ENCODE measurements at regions not wholly inside any gene's neighbourhood (a gene's known extent, or its start where the extent isn't known, plus 50 kb on each side); places are given as distances from the start of the nearest gene placed in this dataset.
"Not testable (repeated sequence)": the region's sequence is repeated elsewhere in the genome, so short reads cannot be mapped to it uniquely, and the experiment has no call there.

GRCh38 chr5:45057564-45057963, 248.8 kb downstream of the MRPS30 start:
- FAIRE-seq, result no peak

GRCh38 chr5:45060724-45061123, 252.0 kb downstream of the MRPS30 start:
- FAIRE-seq, result no peak
- no peak for DNase-seq (ENCODE audit: low spot score)

More at GRCh38 chr5:45057564-45057963, 248.8 kb downstream of the MRPS30 start:
- DNase-seq (ENCODE audit: low spot score), result no peak

GRCh38 chr5:45062044-45062443, 253.3 kb downstream of the MRPS30 start:
- DNase-seq (ENCODE audit: low spot score) (no peak), FAIRE-seq (no peak)

GRCh38 chr5:45081082-45081481, 272.3 kb downstream of the MRPS30 start:
- no peak for DNase-seq (ENCODE audit: low spot score)
- FAIRE-seq, result no peak

GRCh38 chr5:45089870-45090269, 281.1 kb downstream of the MRPS30 start:
- DNase-seq (ENCODE audit: low spot score) (no peak), FAIRE-seq (no peak)

GRCh38 chr5:45093377-45093776, 284.6 kb downstream of the MRPS30 start:
- no peak for DNase-seq (ENCODE audit: low spot score)
- no peak for FAIRE-seq

GRCh38 chr5:45094876-45095440, 286.2 kb downstream of the MRPS30 start:
- FAIRE-seq, result no peak

GRCh38 chr5:45098483-45098882, 289.7 kb downstream of the MRPS30 start:
- no peak for DNase-seq (ENCODE audit: low spot score)
- no peak for FAIRE-seq

More at GRCh38 chr5:45094876-45095440, 286.2 kb downstream of the MRPS30 start:
- DNase-seq (ENCODE audit: low spot score), result no peak

- no peak for DNase-seq (ENCODE audit: low spot score)
Observed at GRCh38 chr5:45101146-45101545, 292.4 kb downstream of the MRPS30 start.

GRCh38 chr5:45105491-45105994, 296.8 kb downstream of the MRPS30 start:
- no peak for FAIRE-seq
- no peak for DNase-seq (ENCODE audit: low spot score)

More at GRCh38 chr5:45101146-45101545, 292.4 kb downstream of the MRPS30 start:
- no peak for FAIRE-seq

GRCh38 chr5:45109062-45109461, 300.3 kb downstream of the MRPS30 start:
- FAIRE-seq (no peak), DNase-seq (ENCODE audit: low spot score) (no peak)

- FAIRE-seq (no peak), DNase-seq (ENCODE audit: low spot score) (no peak)
Observed at GRCh38 chr5:45109636-45110035, 300.9 kb downstream of the MRPS30 start.

GRCh38 chr5:45110399-45110798, 301.7 kb downstream of the MRPS30 start:
- FAIRE-seq (no peak), DNase-seq (ENCODE audit: low spot score) (no peak)

GRCh38 chr5:45113726-45114125, 305.0 kb downstream of the MRPS30 start:
- DNase-seq (ENCODE audit: low spot score) (peak; percentile 86), FAIRE-seq (peak; percentile 84)

- FAIRE-seq (no peak), DNase-seq (ENCODE audit: low spot score) (no peak)
Observed at GRCh38 chr5:45132972-45133371, 324.2 kb downstream of the MRPS30 start.

GRCh38 chr5:45162974-45163373, 354.2 kb downstream of the MRPS30 start:
- FAIRE-seq, result no peak
- no peak for DNase-seq (ENCODE audit: low spot score)

GRCh38 chr5:45171563-45171962, 362.8 kb downstream of the MRPS30 start:
- DNase-seq (ENCODE audit: low spot score) (no peak), FAIRE-seq (no peak)

- DNase-seq (ENCODE audit: low spot score); FAIRE-seq: not testable (repeated sequence)
Observed at GRCh38 chr5:45172634-45173033, 363.9 kb downstream of the MRPS30 start.

- DNase-seq (ENCODE audit: low spot score), result no peak
- no peak for FAIRE-seq
Observed at GRCh38 chr5:45179686-45180085, 370.9 kb downstream of the MRPS30 start.

GRCh38 chr5:45189042-45189441, 380.3 kb downstream of the MRPS30 start:
- no peak for DNase-seq (ENCODE audit: low spot score)
- no peak for FAIRE-seq

- FAIRE-seq, result no peak
- no peak for DNase-seq (ENCODE audit: low spot score)
Observed at GRCh38 chr5:45189481-45189880, 380.7 kb downstream of the MRPS30 start.

GRCh38 chr5:45195026-45195425, 386.3 kb downstream of the MRPS30 start:
- no peak for DNase-seq (ENCODE audit: low spot score)
- FAIRE-seq, result no peak

Measured in RCC 7860 (cell line).